GM20431 (cell line): ENCODE measurements at regions not wholly inside any gene's neighbourhood (a gene's known extent, or its start where the extent isn't known, plus 50 kb on each side); places are given as distances from the start of the nearest gene placed in this dataset.

Experiments used
- in situ Hi-C: fragments of 300-500 bp; cut with MseI, MboI; formaldehyde crosslinking; loops from one replicate; pipeline ENCODE4 v1.15.0; 2020; ENCODE audit warnings: low sequenced_read_pairs; ENCODE audit not compliant: unreplicated experiment

DNA sequence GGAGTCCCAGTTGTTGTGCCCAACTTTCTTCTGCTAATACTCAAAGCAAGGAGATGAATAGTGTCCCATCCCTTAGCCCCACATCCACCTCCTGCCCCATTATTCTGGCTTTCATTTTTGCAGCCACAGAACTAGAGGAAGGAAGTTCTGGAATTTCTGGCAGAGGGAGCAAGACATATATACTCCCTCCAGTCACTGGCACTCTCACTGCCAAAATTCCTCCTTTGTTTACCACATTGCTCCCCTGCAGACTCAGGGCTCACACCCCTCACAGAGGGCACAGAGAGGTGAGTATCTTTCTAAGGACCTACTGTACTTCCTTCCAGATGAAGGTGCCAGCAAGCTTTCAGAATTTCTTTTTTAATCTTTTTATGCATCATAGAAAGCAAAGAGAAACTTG is 168.0 kb upstream of the ID4 start:
- in situ Hi-C loops: no loop called here

DNA sequence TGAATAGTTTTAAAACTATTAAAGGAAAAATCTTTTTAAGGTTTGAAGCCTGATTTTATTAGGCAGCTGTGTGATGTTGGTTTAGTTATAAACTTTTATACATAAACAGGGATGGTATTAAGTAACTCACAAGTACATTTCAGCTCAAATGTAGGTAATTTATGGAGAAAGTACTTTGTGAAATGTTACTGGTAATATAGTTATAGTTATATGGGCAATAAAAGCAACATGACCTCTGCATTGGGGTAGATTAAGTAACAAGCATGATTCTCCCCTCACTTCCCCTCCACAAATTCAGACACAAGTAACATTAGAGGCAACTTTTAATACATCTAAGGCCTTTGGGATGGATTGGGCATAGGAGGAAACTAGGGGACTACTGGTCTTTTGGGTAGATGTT is 154.3 kb upstream of the ID4 start:
- in situ Hi-C loops: no loop called here

DNA sequence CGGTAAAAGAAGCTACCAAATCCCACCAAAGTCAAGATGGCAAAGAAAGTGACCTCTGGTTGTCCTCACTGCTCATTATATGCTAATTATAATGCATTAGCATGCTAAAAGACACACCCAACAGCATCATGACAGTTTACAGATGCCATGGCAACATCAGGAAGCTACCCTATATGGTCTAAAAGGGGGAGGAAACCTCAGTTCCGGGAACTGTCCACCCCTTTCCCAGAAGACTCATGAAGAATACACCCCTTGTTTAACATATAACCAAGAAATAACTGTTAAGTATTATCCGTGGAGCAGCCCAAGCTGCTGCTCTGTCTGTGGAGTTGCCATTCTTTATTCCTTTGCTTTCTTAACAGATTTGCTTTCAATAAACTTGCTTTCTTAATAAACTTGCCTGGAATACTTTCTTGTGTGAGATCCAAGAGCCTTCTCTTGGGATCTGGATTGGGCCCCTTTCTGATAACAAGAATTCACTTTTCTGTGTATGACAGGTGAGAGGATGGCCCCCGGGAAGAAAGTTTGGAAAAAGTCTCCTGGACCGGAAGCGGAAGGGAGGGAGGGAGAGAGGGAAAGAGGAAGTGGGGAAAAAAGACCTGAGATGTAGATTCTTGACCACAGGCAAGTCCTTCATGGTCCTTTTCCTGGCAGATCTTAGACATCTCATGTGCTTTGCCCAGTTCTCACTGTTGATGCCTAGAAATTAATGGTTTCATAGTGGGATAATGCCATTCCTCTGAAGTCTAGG is 146.7 kb upstream of the ID4 start:
- in situ Hi-C loops: no loop called here

DNA sequence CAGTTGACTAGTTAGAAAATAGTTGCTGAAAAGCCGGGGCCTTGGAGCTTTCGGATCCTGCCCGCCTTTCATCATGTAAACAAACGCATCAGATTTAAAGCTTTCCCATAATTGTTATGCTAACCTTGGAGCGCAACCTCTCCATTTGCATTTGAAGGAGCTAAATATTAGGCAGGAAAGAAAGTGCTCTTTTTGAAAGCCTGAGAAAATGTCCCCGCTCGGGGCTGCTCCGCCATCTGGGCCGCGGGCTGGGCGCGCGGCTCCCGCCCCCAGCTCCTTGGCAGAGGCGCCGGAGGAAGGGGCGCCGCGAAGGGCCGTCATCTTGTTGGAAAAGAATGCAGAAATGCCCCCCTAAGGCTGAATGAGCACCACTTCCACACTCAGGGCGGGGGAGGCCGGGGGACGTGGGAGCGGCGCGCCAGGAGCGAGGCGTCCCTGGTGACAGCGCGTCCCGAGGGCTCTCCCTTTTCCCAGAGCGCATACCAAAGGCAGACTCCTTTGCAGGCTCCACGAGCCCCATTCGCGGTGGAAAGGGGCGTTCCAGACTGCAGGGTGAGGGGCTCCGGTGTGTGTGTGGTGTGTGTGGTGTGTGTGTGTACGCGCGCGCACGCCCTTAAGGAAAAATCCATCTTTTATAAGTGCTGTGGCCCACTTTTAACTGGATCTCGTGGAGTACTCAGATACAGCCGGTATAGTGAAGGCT is 145.6 kb upstream of the ID4 start:
- in situ Hi-C loops: no loop called here

DNA sequence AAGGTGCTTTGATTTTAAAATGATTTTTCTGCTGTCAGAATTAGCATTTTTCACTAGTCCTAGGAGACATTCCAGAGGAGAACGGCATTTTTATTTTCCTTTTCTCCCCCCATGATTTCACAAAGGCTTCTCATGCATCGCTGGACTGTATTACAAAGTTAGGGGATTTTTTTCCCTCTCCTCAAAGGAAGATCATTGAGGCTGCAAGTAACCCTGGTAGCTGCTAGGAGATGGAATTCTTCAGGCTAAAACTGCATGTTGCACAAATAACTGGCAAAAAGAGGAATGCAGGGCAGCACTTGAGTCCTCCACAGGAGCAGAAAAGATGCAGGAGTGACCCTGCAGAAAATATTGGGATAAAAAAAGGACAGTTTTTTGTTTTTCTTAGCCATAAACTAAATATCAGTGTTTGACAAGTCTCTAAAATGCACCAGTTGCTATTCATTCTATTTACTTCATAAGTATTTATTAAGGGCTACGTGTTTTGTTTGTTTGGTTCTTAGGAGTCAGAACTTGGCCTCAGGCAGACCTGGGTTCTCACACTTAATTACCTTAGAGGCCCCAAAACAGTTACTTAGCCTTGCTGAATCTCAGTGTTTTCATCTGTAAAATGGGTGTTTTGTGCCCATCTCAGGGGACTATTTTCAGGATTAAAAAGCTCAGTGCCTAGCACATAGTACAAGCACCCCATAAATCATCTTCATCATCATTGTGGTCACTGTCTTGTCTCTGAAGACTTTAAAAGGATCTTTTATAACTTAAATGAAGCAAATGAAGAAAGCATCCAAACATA is 144.5 kb upstream of the ID4 start:
- in situ Hi-C loops: no loop called here

DNA sequence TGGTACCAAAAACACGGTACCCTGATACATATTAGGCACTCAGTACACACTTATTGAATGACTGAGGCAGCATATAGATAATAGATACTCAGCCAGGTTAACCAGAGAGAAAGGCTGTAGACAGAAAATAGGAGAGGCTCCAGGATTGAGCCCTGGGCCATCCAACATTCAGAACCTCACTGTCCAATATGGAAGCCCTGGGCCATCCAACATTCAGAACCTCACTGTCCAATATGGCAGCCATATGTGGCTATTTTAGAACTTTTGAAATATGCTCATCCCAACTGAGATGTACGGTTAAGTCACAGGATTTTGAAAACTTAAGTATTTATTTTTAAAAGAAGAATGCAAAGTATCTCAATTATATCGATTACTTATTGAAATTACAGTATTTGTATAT is 142.5 kb upstream of the ID4 start:
- in situ Hi-C loops: no loop called here

DNA sequence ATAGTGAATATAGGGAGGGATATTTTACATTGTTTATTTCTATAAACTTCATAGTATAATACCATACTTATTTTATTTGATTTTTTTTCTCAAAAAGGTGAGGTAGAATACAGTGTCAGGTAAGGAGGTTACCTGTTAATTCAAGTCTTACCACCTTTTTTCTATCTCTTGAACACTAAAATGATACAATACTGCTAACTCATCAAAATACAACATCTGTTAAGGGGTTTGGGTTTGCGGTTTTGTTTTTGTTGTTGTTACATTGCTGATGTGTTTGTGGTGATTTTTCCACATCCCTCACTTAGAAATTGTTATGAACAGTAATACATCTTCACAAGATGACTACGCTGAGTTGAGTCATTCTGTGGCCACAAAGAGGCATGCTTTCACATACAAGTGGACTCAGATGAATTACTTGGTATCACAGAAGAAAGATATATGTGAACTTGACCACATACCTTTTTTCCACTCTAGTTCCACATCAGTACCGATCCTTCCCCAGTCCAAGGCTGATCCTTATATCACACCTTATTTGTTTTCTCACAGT is 139.4 kb upstream of the ID4 start:
- in situ Hi-C loops: no loop called here

DNA sequence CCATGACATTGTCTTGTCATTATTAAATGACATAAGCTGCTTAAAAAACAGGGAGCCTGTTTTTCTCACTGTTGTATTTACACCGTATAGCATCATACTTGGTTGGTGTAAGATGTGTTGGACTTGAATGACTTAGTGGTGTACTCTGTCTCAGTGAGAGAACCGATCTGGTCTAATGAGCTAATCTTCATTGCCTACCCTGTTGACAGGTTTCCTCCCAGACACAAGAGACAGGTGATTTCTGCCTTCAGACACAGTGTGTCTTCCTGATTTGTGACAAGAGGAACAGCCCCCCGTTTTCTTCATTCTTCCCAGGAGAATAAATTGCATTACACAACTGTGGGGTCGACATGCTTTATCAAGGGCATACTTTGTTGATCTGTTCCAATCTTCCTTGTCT is 137.2 kb upstream of the ID4 start:
- in situ Hi-C loops: no loop called here

DNA sequence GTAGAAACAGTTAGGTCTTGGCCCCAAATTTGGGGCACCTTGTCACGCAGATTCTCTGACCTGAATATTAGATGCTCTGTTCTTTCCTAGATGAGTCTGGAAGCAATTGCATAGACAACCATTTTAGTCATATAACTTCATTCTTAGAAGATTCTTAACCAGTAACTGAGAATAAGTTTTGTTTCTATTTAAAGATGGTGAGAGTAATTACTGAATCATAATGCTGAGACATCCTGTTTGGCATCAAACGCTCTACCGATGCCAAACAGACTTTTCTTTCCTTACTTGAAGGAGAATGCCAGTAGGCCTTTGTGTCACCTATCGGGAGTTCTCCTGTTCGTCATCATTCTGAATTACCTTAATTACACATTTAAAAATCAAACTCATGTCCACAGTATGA is 131.6 kb upstream of the ID4 start:
- in situ Hi-C loops: no loop called here

DNA sequence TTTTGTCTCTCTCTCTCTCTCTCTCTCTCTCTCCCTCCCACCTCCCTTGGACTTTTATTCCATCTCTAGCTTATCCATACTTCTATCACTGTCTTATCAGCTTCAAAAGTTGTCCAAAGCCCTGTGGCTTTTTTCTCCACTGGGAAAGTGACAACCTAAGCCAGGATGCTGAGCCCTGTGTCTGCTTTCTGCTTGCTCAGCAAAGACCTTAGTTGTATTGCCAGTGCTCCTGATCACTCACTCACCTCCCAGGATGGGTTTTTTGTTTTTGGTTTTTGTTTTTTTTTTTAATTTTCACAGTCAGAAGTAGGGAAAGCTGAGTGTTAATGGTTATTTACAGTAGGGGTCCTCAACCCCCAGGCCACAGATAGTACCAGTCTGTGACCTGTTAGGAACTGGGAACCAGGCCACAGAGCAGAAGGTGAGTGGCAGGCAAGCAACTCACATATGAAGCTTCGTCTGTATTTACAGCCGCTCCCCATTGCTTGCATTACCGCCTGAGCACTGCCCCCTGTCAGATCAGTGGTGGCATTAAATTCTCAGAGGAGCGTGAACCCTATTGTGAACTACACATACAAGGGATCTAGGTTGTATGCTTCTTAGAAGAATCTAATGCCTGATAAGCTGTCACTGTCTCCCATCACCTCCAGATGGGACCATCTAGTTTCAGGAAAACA is 125.0 kb upstream of the ID4 start:
- in situ Hi-C loops: no loop called here

DNA sequence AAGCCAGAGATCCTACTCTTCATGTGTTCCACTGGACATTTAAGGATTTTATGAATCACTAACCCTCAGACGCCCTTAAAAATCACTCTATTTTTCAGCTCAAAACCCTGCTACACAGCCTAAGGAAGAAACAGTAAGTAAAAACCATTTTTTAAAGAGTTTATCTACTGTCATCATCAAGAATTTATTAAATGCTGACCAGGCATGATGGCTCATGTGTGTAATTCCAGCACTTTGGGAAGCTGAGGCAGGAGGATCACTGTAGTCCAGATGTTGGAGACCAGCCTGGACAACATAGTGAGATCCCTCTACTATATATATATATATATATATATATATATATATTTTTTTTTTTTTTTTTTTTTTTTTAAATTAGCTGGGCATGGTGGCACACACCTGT is 124.2 kb upstream of the ID4 start:
- in situ Hi-C loops: no loop called here

DNA sequence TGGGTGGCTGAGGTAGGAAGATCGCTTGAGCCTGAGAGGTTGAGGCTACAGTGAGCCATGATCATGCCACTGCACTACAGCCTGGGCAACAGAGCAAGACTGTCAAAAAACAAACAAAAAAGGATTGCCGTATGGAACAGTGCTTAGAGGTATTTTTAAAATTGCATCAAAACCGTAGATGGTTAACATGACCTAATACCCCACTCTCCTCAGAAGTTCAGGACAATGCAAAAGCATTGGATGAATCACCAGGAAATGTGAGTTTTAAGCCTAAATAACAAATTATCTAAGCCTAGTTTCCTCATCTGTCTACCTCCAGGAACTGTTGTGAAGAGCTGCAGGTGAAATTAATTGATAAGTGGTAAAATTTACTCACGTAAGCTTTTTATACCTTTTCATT is 123.8 kb upstream of the ID4 start:
- in situ Hi-C loops: no loop called here

DNA sequence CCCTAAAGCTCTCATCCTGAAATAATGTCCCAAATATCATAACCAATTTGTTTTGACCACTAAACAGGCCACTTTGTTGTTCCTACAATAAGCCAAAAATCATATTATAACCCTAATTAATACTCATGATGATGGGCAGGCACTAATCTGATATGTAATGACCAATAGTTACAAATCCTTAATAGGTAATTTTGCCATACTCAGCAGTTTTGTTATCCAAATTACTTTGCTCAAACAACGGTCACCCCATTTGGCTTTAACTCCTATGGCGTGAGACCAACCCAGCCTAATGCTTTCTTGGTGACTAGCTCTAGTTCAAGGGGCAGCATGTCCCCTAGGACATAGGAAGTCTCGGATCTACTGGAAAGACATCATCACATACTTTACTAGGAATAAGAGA is 123.2 kb upstream of the ID4 start:
- in situ Hi-C loops: no loop called here

DNA sequence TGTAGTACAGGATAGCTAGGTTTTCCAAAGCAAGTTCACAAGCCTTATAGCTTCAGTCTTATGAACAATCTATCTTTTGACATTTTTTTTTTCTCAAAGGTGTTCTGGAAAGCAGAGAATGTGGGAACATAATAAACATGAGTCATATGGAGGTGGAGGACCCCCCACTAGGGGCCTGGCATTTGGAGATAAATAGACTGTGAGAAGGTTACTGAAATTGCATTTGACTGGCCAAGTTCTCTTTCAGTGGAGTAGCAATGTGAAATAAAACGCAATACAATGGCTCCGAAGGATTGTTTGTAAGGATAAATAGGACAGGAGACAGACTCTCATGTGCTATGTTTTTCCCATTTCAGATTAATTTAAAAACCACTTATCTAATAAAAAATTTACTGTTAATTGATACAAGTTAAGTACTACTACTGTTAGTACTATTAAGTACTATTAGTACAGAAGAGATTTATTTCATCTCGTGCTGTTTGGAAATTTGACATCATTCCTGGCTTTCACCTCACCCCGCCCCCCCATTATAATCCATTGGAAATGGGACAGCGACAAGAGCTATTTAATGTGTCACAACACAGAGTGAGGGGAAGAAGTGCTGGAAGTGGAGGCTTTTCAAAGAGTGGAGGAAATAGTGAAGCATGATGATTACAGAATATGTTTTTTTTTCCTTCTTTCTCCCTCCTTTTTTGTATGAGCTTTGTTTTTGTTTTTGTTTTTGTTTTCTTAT is 122.6 kb upstream of the ID4 start:
- in situ Hi-C loops: no loop called here

DNA sequence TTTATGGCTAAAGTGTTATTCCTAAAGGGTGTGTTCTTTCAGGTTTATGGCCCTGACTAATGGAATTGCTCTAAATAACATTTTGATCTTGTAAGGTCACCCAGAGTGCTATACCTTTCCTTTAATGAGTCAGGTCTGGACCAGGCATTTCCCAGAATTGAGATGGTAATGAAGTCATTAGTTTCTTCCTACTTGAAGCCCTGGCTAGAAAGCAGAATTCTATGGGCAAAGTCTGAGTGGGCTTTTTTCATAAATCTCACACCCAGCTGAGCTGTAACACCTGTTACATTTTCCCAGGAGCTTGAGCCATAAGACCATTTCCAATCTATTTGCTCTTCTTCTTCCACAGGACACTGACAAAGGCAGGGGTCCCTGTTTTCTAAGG is 122.0 kb upstream of the ID4 start:
- in situ Hi-C loops: no loop called here

DNA sequence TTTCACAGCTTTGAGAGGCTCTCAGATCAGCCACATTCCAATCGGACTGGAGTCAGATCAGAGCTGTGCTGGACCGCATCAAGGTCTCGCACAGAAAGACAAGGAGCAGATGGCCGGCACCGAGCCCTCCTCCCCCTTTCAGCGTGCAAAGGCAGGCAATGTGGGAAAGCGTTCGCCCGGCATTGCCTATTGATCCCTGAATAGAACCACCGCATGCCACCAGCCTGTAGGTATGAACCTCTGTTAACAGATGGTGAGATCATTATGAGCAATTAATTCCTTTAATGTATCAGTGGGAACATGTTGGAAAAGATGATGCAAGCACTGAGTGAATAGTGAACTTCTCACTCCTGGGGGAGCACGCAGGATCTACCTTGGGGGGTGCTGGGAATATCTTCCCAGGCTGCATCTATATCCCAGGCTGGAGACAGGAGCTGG is 117.5 kb upstream of the ID4 start:
- in situ Hi-C loops: no loop called here

DNA sequence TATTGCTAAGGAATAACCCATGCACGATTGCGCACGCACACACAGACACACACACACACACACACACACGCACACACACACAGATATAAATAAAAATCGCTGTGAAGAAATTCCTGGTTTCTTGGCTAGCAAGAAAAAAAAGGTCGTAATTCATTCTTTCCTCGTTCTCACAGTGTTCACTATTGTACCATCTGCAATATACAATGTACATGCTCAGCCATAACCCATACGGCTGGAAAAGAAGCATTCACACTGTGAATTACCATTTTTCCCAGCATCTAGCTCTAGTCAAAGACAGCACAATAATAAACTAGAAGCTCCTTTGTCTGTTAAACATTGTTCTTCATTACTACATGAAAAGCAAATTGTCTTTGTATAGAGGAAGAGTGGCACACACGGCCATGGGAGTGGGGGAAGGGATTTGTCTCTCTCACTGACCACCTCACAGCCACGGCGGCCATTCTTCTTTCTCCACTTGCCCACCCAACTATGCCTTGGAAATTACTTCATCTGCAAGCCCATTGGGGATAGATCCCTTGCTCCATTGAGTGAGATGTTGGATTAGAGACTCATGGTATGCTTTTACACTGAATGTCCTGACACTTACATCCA is 115.3 kb upstream of the ID4 start:
- in situ Hi-C loops: no loop called here

DNA sequence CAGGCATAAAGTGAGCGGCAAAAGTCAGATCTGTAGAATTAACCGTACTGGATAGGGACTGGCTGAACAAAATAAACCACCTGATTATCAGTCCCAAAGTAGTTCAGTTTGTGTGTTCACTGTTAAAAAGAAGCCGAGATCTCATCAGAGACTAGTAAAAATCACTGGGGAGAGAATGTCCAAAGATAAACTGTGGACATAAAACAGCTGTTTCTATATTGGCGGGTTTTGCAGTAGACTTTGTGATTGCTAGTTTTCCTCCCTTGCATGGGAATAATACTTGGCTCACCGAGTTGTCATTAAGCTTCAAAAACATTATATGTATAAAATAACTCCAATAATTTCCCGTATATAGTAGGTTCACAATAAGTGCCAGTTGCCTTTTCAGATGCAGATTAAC is 114.2 kb upstream of the ID4 start:
- in situ Hi-C loops: no loop called here

DNA sequence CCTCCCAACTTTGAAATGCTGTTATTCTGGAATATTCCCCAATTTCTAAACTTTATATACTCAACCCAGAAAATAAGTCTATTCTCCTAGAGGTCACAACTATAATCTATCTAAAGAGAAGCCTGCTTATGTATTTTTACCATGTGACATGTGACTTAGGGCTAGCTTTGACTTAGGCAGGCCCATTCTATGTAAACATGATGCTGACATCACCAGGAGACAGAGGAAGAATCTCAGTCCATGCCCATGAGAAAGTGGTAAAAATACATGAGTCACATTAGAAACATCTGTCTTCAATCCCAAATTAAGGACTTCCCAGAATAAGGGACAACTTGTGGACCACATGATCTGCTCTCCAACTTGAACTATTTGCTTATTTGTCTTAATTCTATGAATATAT is 113.6 kb upstream of the ID4 start:
- in situ Hi-C loops: no loop called here
